HG02678 (cell line): ENCODE measurements at regions not wholly inside any gene's neighbourhood (a gene's known extent, or its start where the extent isn't known, plus 50 kb on each side); places are given as distances from the start of the nearest gene placed in this dataset.

Experiments
- ATAC-seq: cut with Tn5 transposase; IDR thresholded peaks from one replicate; pipeline ENCODE4 v1.9.1; 2021; ENCODE audit warnings: mild to moderate bottlenecking, moderate library complexity; ENCODE audit not compliant: unreplicated experiment

- no peak for ATAC-seq
Measured at GRCh38 chr3:181173227-181173626, 183.7 kb upstream of the DNAJC19 start.

- no peak for ATAC-seq
Measured at GRCh38 chr3:181134873-181135272, 145.3 kb upstream of the DNAJC19 start.

GRCh38 chr3:181133832-181134231 lies 144.3 kb upstream of the DNAJC19 start:
- ATAC-seq, result no peak

GRCh38 chr3:181105646-181106045 lies 116.1 kb upstream of the DNAJC19 start:
- ATAC-seq, result no peak

- ATAC-seq, result no peak
Measured at GRCh38 chr3:181103605-181104004, 114.1 kb upstream of the DNAJC19 start.

GRCh38 chr3:181086011-181086410 lies 96.5 kb upstream of the DNAJC19 start:
- ATAC-seq, result no peak

GRCh38 chr3:181081930-181082329 lies 92.4 kb upstream of the DNAJC19 start:
- no peak for ATAC-seq

- ATAC-seq, result no peak
Measured at GRCh38 chr3:181076558-181076957, 87.0 kb upstream of the DNAJC19 start.

- no peak for ATAC-seq
Measured at GRCh38 chr3:181075098-181075497, 85.6 kb upstream of the DNAJC19 start.

- ATAC-seq, result no peak
Measured at GRCh38 chr3:181066143-181067087, 76.9 kb upstream of the DNAJC19 start.

GRCh38 chr3:181056136-181056732 lies 66.7 kb upstream of the DNAJC19 start:
- ATAC-seq, result no peak

GRCh38 chr3:181054538-181054937 lies 65.0 kb upstream of the DNAJC19 start:
- ATAC-seq, result no peak

GRCh38 chr3:181052256-181052655 lies 62.7 kb upstream of the DNAJC19 start:
- no peak for ATAC-seq

GRCh38 chr3:181050738-181051137 lies 61.2 kb upstream of the DNAJC19 start:
- no peak for ATAC-seq

- no peak for ATAC-seq
Measured at GRCh38 chr3:181040030-181040429, 50.5 kb upstream of the DNAJC19 start.
